ENCODE measurements at regions not wholly inside any gene's neighbourhood (a gene's known extent, or its start where the extent isn't known, plus 50 kb on each side); places are given as distances from the start of the nearest gene placed in this dataset.

DNA sequence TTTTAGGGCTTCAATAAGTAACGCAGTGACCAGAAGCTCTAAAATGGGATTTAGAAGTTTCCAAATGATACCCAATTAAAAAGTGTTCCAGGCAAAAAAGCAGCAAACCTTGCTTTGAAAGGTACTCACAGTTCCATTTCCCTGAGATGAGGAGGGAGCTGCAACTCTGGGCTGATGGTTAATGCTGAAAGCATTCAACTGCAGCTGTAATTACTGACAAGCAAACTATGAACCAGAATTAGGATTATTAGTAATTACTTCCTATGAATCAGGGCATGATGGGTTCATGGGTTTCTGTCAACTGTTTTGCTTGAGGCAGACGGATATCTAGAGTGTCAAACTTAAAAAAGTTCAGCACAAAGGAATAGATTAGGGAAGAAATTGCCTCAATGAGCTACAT, 357.4 kb downstream of the STIM2 start:
- WGBS, 4 donors = 62 to 83% (median 73%) methylated on average over 2 of the region's 2 CpGs
- H3K27ac ChIP-seq = no peak overlapping the region
- no peak for ATAC-seq

DNA sequence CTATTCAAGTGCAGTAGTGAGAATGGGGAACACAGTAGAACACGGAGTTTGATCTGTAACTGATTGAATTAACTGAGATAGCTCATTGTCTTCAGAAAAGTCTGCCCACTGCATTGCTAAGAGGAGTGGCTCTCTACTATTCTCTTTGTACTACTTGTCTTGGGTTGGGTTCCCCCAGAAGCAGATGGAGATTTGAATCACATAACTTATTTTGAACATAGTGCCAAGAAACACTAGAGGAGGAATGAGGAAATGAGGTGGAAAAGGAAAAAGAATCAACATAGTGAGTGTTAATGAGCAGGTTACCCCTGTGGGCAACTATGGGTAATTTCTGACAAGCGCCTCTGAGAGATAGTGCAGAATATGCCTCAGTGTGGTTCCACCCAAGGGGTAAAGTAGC, 362.7 kb downstream of the STIM2 start:
- H3K36me3 ChIP-seq = no peaks in the 10 kb centered on the region
- no peak overlapping the region for H3K27ac ChIP-seq
- no peak for ATAC-seq
- H3K9me3 ChIP-seq = peaks cover 0 to 6% (median 0%) of the 10 kb centered on the region in 12 donors
- no peak for TF ChIP-seq CTCF (IDR thresholded peaks at IDR 0.05)
- no peak for TF ChIP-seq POLR2A (IDR thresholded peaks at IDR 0.05)
- intact Hi-C loops (cut with DNase I) = no loop called here
- no peaks in the 10 kb centered on the region for H3K27me3 ChIP-seq
- 65 to 75% (median 72%) methylated on average over 2 of the region's 2 CpGs for WGBS, 4 donors
- DNase-seq = no peak
- H3K4me1 ChIP-seq = no peaks in the 10 kb centered on the region
- no peak overlapping the region for H3K4me3 ChIP-seq

More for the DNA sequence above, 357.4 kb downstream of the STIM2 start:
- TF ChIP-seq POLR2A (IDR thresholded peaks at IDR 0.05) (no peak), CTCF (IDR thresholded peaks at IDR 0.05) (no peak)
- H3K4me1 ChIP-seq = no peaks in the 10 kb centered on the region
- H3K36me3 ChIP-seq = no peaks in the 10 kb centered on the region
- H3K4me3 ChIP-seq = no peak overlapping the region
- DNase-seq = no peak
- H3K9me3 ChIP-seq = peaks cover 0 to 6% (median 0%) of the 10 kb centered on the region in 12 donors
- no peaks in the 10 kb centered on the region for H3K27me3 ChIP-seq
- intact Hi-C loops (cut with DNase I) = no loop called here

GRCh38 chr4:27233531-27233930, 372.9 kb downstream of the STIM2 start:
- 68 to 78% (median 72%) methylated on average over 3 of the region's 3 CpGs for WGBS, 4 donors
- intact Hi-C loops (cut with DNase I) = no loop called here
- TF ChIP-seq POLR2A (IDR thresholded peaks at IDR 0.05) (no peak), CTCF (IDR thresholded peaks at IDR 0.05) (no peak)
- ATAC-seq = no peak
- Histone ChIP-seq H3K27ac (no peak overlapping the region), H3K36me3 (no peaks in the 10 kb centered on the region), H3K27me3 (no peaks in the 10 kb centered on the region), H3K9me3 (no peaks in the 10 kb centered on the region), H3K4me1 (no peaks in the 10 kb centered on the region), H3K4me3 (no peak overlapping the region)
- DNase-seq = no peak

- Histone ChIP-seq H3K36me3 (no peaks in the 10 kb centered on the region), H3K27ac (no peak overlapping the region), H3K27me3 (no peaks in the 10 kb centered on the region), H3K4me1 (no peaks in the 10 kb centered on the region), H3K4me3 (no peak overlapping the region), H3K9me3 (peaks cover 0 to 2% (median 0%) of the 10 kb centered on the region in 12 donors)
- ATAC-seq (no peak), DNase-seq (no peak)
- 40 to 53% (median 48%) methylated on average over 6 of the region's 6 CpGs for WGBS, 4 donors
- TF ChIP-seq POLR2A (IDR thresholded peaks at IDR 0.05) (no peak), CTCF (IDR thresholded peaks at IDR 0.05) (no peak)
- intact Hi-C loops (cut with DNase I) = no loop called here
These were observed 373.8 kb downstream of the STIM2 start for GRCh38 chr4:27234306-27234899.

All from heart left ventricle (tissue), 16 donors.